ENCODE measurements at regions not wholly inside any gene's neighbourhood (a gene's known extent, or its start where the extent isn't known, plus 50 kb on each side); places are given as distances from the start of the nearest gene placed in this dataset.

- TF ChIP-seq SUZ12 (IDR thresholded peaks at IDR 0.05; ENCODE audit: extremely low read depth, insufficient read depth, insufficient read length) (no peak), ZNF274 (IDR thresholded peaks at IDR 0.05; ENCODE audit: low read depth, low read length) (no peak), YY1 (IDR thresholded peaks at IDR 0.05; ENCODE audit: insufficient read depth, insufficient read length) (no peak)
- no peak overlapping the region for H3K4me3 ChIP-seq (ENCODE audit: insufficient read length, low read depth)
- H3K27me3 ChIP-seq (ENCODE audit: insufficient read depth, insufficient read length), result no peaks in the 10 kb centered on the region
- no peaks in the 10 kb centered on the region for H3K36me3 ChIP-seq (ENCODE audit: insufficient read depth, insufficient read length, low read length)
- H3K9ac ChIP-seq (ENCODE audit: insufficient read length, low read depth), result no peak overlapping the region
- no peaks in the 10 kb centered on the region; the same call in 1 of the 2 replicates for H3K9me3 ChIP-seq (ENCODE audit: insufficient read depth, low read length)
- DNase-seq (ENCODE audit: low read depth, low spot score), result no peak
- no peaks in the 10 kb centered on the region for H3K4me1 ChIP-seq (ENCODE audit: insufficient read depth, insufficient read length)
Observed at GRCh38 chr15:25565470-25566264, 126.8 kb upstream of the UBE3A start.

- no peak for TF ChIP-seq YY1 (IDR thresholded peaks at IDR 0.05; ENCODE audit: insufficient read depth, insufficient read length)
- TF ChIP-seq SUZ12 (IDR thresholded peaks at IDR 0.05; ENCODE audit: extremely low read depth, insufficient read depth, insufficient read length), result no peak
- TF ChIP-seq ZNF274 (IDR thresholded peaks at IDR 0.05; ENCODE audit: low read depth, low read length), result no peak
- H3K27me3 ChIP-seq (ENCODE audit: insufficient read depth, insufficient read length), result no peaks in the 10 kb centered on the region
- H3K9ac ChIP-seq (ENCODE audit: insufficient read length, low read depth), result no peak overlapping the region
- H3K4me1 ChIP-seq (ENCODE audit: insufficient read depth, insufficient read length), result no peaks in the 10 kb centered on the region
- no peaks in the 10 kb centered on the region; the same call in 1 of the 2 replicates for H3K9me3 ChIP-seq (ENCODE audit: insufficient read depth, low read length)
- DNase-seq (ENCODE audit: low read depth, low spot score), result peak; percentile 22
- no peak overlapping the region for H3K4me3 ChIP-seq (ENCODE audit: insufficient read length, low read depth)
- no peaks in the 10 kb centered on the region for H3K36me3 ChIP-seq (ENCODE audit: insufficient read depth, insufficient read length, low read length)
Observed at GRCh38 chr15:25563596-25563995, 124.8 kb upstream of the UBE3A start.

GRCh38 chr15:25557926-25558325 lies 119.1 kb upstream of the UBE3A start:
- peaks cover 2% of the 10 kb centered on the region for H3K4me1 ChIP-seq (ENCODE audit: insufficient read depth, insufficient read length)
- H3K36me3 ChIP-seq (ENCODE audit: insufficient read depth, insufficient read length, low read length), result no peaks in the 10 kb centered on the region
- H3K27me3 ChIP-seq (ENCODE audit: insufficient read depth, insufficient read length), result no peaks in the 10 kb centered on the region
- no peak for DNase-seq (ENCODE audit: low read depth, low spot score)
- TF ChIP-seq ZNF274 (IDR thresholded peaks at IDR 0.05; ENCODE audit: low read depth, low read length), result no peak
- TF ChIP-seq YY1 (IDR thresholded peaks at IDR 0.05; ENCODE audit: insufficient read depth, insufficient read length), result no peak
- no peak for TF ChIP-seq SUZ12 (IDR thresholded peaks at IDR 0.05; ENCODE audit: extremely low read depth, insufficient read depth, insufficient read length)
- H3K4me3 ChIP-seq (ENCODE audit: insufficient read length, low read depth), result no peak overlapping the region
- H3K9me3 ChIP-seq (ENCODE audit: insufficient read depth, low read length), result no peaks in the 10 kb centered on the region
- H3K9ac ChIP-seq (ENCODE audit: insufficient read length, low read depth), result no peak overlapping the region

DNA sequence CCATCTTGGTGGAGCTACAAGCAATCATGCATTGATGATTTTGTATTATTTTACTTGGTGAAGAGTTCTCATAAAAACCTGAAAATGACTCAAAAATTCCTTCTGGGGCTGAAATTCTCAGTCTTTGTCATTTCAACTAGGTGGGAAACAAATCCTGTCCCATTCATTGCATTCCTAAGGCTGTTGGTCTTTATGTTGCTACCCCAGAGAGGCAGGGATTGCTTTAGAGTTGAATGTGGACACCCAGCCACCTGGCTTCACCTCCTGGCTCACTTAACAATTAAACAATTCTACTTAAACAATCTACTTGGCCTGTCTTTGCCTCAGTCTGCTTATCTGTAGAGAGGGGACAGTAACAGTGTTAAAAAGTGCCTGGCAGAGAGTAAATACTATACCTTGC lies 117.3 kb upstream of the UBE3A start:
- no peaks in the 10 kb centered on the region for H3K9me3 ChIP-seq (ENCODE audit: insufficient read depth, low read length)
- TF ChIP-seq SUZ12 (IDR thresholded peaks at IDR 0.05; ENCODE audit: extremely low read depth, insufficient read depth, insufficient read length), result no peak
- no peak for TF ChIP-seq YY1 (IDR thresholded peaks at IDR 0.05; ENCODE audit: insufficient read depth, insufficient read length)
- TF ChIP-seq ZNF274 (IDR thresholded peaks at IDR 0.05; ENCODE audit: low read depth, low read length), result no peak
- DNase-seq (ENCODE audit: low read depth, low spot score), result peak; percentile 30
- H3K4me3 ChIP-seq (ENCODE audit: insufficient read length, low read depth), result no peak overlapping the region
- peaks cover 2% of the 10 kb centered on the region for H3K4me1 ChIP-seq (ENCODE audit: insufficient read depth, insufficient read length)
- H3K27me3 ChIP-seq (ENCODE audit: insufficient read depth, insufficient read length), result no peaks in the 10 kb centered on the region
- H3K9ac ChIP-seq (ENCODE audit: insufficient read length, low read depth), result no peak overlapping the region
- H3K36me3 ChIP-seq (ENCODE audit: insufficient read depth, insufficient read length, low read length), result no peaks in the 10 kb centered on the region

- no peak overlapping the region for H3K9ac ChIP-seq (ENCODE audit: insufficient read length, low read depth)
- H3K4me1 ChIP-seq (ENCODE audit: insufficient read depth, insufficient read length), result peaks cover 2% of the 10 kb centered on the region
- no peak for DNase-seq (ENCODE audit: low read depth, low spot score)
- H3K36me3 ChIP-seq (ENCODE audit: insufficient read depth, insufficient read length, low read length), result no peaks in the 10 kb centered on the region
- no peaks in the 10 kb centered on the region for H3K27me3 ChIP-seq (ENCODE audit: insufficient read depth, insufficient read length)
- TF ChIP-seq SUZ12 (IDR thresholded peaks at IDR 0.05; ENCODE audit: extremely low read depth, insufficient read depth, insufficient read length) (no peak), YY1 (IDR thresholded peaks at IDR 0.05; ENCODE audit: insufficient read depth, insufficient read length) (no peak), ZNF274 (IDR thresholded peaks at IDR 0.05; ENCODE audit: low read depth, low read length) (no peak)
- no peak overlapping the region for H3K4me3 ChIP-seq (ENCODE audit: insufficient read length, low read depth)
- no peaks in the 10 kb centered on the region for H3K9me3 ChIP-seq (ENCODE audit: insufficient read depth, low read length)
Observed at GRCh38 chr15:25554640-25555039, 115.8 kb upstream of the UBE3A start.

DNA sequence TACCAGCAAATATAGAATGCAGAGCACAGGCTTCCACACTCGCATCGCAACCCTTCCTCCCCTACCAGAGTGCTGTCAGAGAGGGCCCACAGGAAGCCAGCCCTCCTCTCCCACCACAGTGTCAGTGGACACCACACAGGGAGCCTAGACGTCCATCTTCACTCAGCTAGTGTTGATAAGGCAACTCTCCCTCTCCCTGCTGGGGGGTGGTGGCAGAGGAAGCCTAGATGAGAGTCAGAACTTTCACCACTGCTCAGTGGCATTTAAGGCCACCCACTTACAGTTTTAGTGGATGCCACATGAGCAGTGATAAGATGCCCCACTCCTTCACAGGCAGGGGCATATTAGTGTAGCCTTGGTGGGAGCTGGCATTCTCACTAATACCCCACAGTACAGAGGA lies 109.8 kb upstream of the UBE3A start:
- no peaks in the 10 kb centered on the region for H3K27me3 ChIP-seq (ENCODE audit: insufficient read depth, insufficient read length)
- H3K36me3 ChIP-seq (ENCODE audit: insufficient read depth, insufficient read length, low read length), result no peaks in the 10 kb centered on the region
- no peak for DNase-seq (ENCODE audit: low read depth, low spot score)
- no peaks in the 10 kb centered on the region for H3K9me3 ChIP-seq (ENCODE audit: insufficient read depth, low read length)
- H3K4me1 ChIP-seq (ENCODE audit: insufficient read depth, insufficient read length), result no peaks in the 10 kb centered on the region
- H3K9ac ChIP-seq (ENCODE audit: insufficient read length, low read depth), result no peak overlapping the region
- no peak overlapping the region for H3K4me3 ChIP-seq (ENCODE audit: insufficient read length, low read depth)
- TF ChIP-seq SUZ12 (IDR thresholded peaks at IDR 0.05; ENCODE audit: extremely low read depth, insufficient read depth, insufficient read length) (no peak), YY1 (IDR thresholded peaks at IDR 0.05; ENCODE audit: insufficient read depth, insufficient read length) (no peak), ZNF274 (IDR thresholded peaks at IDR 0.05; ENCODE audit: low read depth, low read length) (no peak)

GRCh38 chr15:25545889-25546288 lies 107.1 kb upstream of the UBE3A start:
- TF ChIP-seq SUZ12 (IDR thresholded peaks at IDR 0.05; ENCODE audit: extremely low read depth, insufficient read depth, insufficient read length), result no peak
- H3K9ac ChIP-seq (ENCODE audit: insufficient read length, low read depth), result no peak overlapping the region
- H3K4me3 ChIP-seq (ENCODE audit: insufficient read length, low read depth), result no peak overlapping the region
- H3K9me3 ChIP-seq (ENCODE audit: insufficient read depth, low read length), result no peaks in the 10 kb centered on the region
- DNase-seq (ENCODE audit: low read depth, low spot score), result no peak
- H3K36me3 ChIP-seq (ENCODE audit: insufficient read depth, insufficient read length, low read length), result no peaks in the 10 kb centered on the region
- H3K4me1 ChIP-seq (ENCODE audit: insufficient read depth, insufficient read length), result no peaks in the 10 kb centered on the region
- H3K27me3 ChIP-seq (ENCODE audit: insufficient read depth, insufficient read length), result no peaks in the 10 kb centered on the region

Measured in NT2/D1 (cell line).